HG03139 (cell line): ENCODE measurements at regions not wholly inside any gene's neighbourhood (a gene's known extent, or its start where the extent isn't known, plus 50 kb on each side); places are given as distances from the start of the nearest gene placed in this dataset.

Experiments
- ATAC-seq: cut with Tn5 transposase; IDR thresholded peaks from one replicate; pipeline ENCODE4 v1.9.1; 2021; ENCODE audit not compliant: unreplicated experiment

- ATAC-seq: no peak
These were observed 76.6 kb upstream of the CNTN1 start for GRCh38 chr12:40615590-40615989.

DNA sequence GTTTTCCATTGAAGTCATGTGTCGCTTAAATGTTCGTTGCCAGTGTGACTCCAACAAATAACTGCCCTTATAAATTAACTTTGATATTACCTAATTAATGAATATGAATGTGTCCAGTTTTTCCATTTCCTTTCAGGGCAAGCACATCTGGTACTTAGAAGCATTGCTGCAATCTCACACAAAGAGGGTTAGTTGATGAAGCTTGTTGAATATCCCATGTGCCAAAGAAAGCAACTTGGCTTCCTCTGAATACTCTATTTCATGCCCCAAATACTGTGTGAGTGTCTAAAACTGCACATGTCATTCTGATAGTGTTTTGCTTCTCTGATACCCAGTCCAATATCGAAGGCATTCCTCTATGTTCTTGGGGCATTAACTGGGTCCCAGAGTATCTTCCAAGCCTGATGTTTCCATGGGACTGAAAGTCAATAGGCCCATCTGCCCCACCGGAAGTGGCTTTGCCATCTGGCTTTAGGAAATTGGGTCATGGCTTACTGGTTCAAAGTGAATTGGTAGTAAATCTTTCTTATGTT lies 75.8 kb upstream of the CNTN1 start:
- ATAC-seq: no peak

- ATAC-seq: no peak
These were observed 73.6 kb upstream of the CNTN1 start for GRCh38 chr12:40618636-40619035.

DNA sequence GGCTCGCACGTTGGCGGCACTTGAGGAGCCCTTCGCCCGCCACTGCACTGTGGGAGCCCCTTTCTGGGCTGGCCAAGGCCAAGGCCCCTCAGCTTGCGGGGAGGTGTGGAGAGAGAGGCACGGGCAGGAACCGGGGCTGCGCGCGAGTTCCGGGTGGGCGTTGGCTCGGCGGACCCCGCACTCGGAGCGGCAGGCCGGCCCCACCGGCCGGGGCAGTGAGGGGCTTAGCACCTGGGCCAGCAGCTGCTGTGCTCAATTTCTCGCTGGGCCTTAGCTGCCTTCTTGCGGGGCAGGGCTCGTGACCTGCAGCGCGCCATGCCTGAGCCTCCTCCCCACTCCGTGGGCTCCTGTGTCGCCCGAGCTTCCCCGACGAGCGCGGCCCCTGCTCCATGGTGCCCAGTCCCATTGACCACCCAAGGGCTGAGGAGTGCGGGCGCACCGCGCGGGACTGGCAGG lies 71.6 kb upstream of the CNTN1 start:
- ATAC-seq: no peak

DNA sequence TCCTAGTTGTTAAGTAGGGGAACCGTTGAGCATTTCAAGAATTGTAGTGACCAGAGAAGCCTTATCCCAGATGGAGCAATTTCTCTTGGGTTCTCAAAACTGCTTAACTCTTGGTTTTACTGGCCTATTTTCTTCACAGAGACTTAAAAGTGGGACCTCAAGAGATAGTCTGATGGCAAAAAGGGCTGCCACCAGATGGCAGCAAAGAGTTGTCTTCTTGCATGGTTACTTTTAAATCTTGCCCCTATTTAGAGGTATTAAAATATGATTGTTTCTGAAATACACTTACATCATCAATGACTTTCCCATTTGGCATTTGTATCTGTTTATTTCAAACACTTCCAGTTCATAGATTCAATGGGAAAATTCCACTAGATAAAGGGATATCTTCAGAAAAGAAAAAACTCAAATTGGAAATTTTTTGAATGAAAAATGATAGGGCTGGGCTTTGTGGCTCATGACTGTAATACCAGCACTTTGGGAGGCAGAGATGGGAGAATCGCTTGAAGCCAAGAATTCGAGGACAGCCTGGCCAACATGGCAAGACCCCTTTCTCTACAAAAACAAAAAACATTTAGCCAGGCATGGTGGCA lies 69.9 kb upstream of the CNTN1 start:
- peak; percentile 61 for ATAC-seq

DNA sequence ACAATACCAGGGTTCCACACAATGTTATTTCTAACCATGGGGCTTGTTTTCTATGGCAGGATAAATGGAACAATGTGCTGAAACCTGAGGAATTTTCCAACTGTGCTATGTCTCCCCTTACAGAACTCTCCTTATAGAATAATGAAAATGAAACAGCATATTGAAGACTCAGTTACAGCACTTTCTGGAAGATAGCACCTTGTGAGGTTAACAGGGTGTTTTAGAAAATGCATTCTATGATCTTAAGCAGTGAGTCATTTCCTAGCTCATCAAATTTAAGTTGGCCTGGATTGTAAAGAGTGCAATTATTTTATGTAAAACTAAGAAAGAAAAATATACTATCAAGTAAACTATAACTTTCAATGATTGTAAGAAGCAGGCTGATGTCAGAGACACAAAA lies 60.1 kb upstream of the CNTN1 start:
- no peak for ATAC-seq

- ATAC-seq: no peak
These were observed 59.3 kb upstream of the CNTN1 start for GRCh38 chr12:40632933-40633332.

DNA sequence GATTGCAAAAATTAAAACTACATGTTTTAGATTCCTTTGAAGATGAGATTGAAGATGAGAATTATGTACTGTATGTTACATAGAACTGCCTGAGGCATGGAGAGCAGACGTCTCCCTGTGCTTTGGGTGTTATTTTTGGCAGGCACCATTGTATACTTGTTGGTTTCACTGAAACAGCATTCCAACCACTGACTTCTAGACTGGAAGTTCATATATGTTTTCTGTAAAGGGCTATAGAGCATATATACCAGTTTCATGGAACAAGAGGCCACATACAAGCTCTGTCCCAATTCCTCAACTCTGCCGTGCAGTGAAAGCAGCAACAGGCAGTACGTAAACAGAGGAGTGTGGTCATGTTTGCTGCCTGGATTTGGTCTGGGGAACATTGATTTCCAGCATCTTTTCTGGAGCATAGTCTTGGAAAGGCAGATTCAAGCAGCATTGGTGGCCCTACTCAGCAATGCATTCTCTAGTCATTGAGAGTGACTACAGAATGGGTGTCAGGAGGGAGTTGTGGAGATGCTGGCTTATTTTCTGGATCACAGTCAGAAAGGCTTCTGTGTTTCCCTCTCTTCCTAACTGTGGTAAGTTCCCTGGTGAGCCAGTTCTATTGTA lies 57.6 kb upstream of the CNTN1 start:
- no peak for ATAC-seq

- no peak for ATAC-seq
These were observed 57.0 kb upstream of the CNTN1 start for GRCh38 chr12:40635141-40635731.
